Right renal cortex interstitium (tissue), 3 donors: ENCODE measurements at regions not wholly inside any gene's neighbourhood (a gene's known extent, or its start where the extent isn't known, plus 50 kb on each side); places are given as distances from the start of the nearest gene placed in this dataset.
"Not testable (repeated sequence)": the region's sequence is repeated elsewhere in the genome, so short reads cannot be mapped to it uniquely, and the experiment has no call there.

Source experiments
- DNase-seq, 3 donors: peaks; one replicate each; pipeline ENCODE4 v3.0.0-alpha.2; 2013; ENCODE audit warnings: low read depth in 3 of 3, low spot score in 2 of 3

- DNase-seq: no peak
Measured at GRCh38 chr12:83996671-83997070, 915.9 kb downstream of the SLC6A15 start.

- DNase-seq: no peak
Measured at GRCh38 chr12:83985084-83985483, 927.5 kb downstream of the SLC6A15 start.

GRCh38 chr12:83980398-83980797 lies 932.2 kb downstream of the SLC6A15 start:
- no peak for DNase-seq

GRCh38 chr12:83979785-83980184 lies 932.8 kb downstream of the SLC6A15 start:
- DNase-seq: no peak

- DNase-seq: no peak
Measured at GRCh38 chr12:83971781-83972180, 940.8 kb downstream of the SLC6A15 start.

- DNase-seq: no peak
Measured at GRCh38 chr12:83960767-83961166, 951.8 kb downstream of the SLC6A15 start.

- DNase-seq: no peak
Measured at GRCh38 chr12:83958997-83959396, 953.6 kb downstream of the SLC6A15 start.

GRCh38 chr12:83954956-83955601 lies 957.5 kb downstream of the SLC6A15 start:
- DNase-seq: no peak

GRCh38 chr12:83954071-83954789 lies 958.4 kb downstream of the SLC6A15 start:
- peak in 1 of 3 donors; percentile 3 for DNase-seq

GRCh38 chr12:83945871-83946270 lies 966.7 kb downstream of the SLC6A15 start:
- no peak for DNase-seq

GRCh38 chr12:83939718-83940117 lies 972.9 kb downstream of the SLC6A15 start:
- DNase-seq: no peak

GRCh38 chr12:83933615-83934014 lies 979.0 kb downstream of the SLC6A15 start:
- DNase-seq: no peak

- no peak for DNase-seq
Measured at GRCh38 chr12:83932011-83932410, 980.6 kb downstream of the SLC6A15 start.

- no peak for DNase-seq
Measured at GRCh38 chr12:83931451-83931850, 981.1 kb downstream of the SLC6A15 start.

- DNase-seq: not testable (repeated sequence)
Measured at GRCh38 chr12:83929792-83930191, 982.8 kb downstream of the SLC6A15 start.

GRCh38 chr12:83920821-83921547 lies 991.6 kb downstream of the SLC6A15 start:
- DNase-seq: no peak

- DNase-seq: no peak
Measured at GRCh38 chr12:83919081-83919480, 993.5 kb downstream of the SLC6A15 start.

GRCh38 chr12:83904175-83904574 lies 1008.4 kb downstream of the SLC6A15 start:
- no peak for DNase-seq

- DNase-seq: no peak
Measured at GRCh38 chr12:83896416-83896815, 1016.2 kb downstream of the SLC6A15 start.

GRCh38 chr12:83893101-83893500 lies 1019.5 kb downstream of the SLC6A15 start:
- no peak for DNase-seq

GRCh38 chr12:83889745-83890144 lies 1022.9 kb downstream of the SLC6A15 start:
- no peak for DNase-seq

GRCh38 chr12:83886479-83886878 lies 1026.1 kb downstream of the SLC6A15 start:
- no peak for DNase-seq
